NCI-H1105 (cell line): ENCODE measurements at regions not wholly inside any gene's neighbourhood (a gene's known extent, or its start where the extent isn't known, plus 50 kb on each side); places are given as distances from the start of the nearest gene placed in this dataset.

Experiments
- DNase-seq: peaks from one replicate; lab custom pipeline; 2025; lab: John Stamatoyannopoulos, UW

DNA sequence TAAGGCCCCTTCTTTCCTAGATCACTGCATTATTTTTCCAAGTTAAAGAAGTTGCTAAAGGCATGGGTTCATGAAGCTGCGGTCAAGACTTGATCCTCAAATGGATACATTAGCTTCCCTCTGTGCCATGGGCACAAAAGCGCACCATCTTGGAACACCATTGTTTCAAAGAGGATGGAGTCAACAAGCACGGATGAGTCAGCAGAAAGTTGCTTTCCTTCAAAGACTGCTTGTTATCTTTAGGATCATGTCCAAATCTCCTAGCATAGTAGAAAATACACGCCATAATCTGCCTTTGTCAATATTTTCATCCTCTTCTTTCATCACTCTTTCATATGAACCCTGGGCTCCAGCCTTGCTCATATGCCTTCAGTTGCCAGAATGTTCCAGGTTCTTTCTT is 226.8 kb upstream of the GATB start:
- DNase-seq, result no peak

DNA sequence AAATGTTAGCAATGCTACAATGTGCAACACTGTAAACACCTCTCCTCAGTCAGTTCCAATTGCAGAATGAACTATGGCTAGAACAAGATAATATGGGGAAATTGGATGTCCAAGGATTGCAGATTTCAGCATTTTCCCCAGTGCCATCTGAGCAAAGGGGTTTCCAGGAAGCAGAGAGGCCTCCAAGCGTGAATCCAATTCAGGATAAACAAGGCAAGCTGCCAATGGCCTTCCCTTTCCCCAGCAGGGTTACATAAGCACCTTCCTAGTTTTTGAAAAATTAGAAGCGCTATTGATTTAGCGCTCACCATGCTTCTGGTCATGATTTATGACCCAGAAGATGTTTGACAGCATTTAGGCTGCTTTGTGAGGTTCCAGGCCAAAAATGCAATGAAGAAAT is 223.0 kb upstream of the GATB start:
- DNase-seq, result no peak

DNA sequence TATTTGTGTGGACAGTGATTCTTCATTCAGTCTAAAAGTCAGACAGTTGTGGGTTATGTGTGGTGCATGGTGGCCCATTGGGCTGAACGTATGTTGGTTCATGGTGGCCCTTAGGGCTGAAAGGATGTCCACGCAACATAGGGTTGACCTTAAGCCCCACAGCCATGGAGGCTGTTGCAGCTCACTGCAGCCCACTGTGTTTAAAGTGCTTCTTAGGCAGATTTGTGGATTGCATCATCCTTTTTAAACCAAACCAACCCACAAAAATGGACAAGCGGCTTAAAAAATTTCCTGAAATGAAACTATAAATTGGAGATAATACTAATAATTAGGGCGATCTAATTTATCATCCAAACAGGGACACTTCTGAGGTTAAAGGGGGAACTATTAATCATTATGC is 219.0 kb upstream of the GATB start:
- DNase-seq, result no peak

DNA sequence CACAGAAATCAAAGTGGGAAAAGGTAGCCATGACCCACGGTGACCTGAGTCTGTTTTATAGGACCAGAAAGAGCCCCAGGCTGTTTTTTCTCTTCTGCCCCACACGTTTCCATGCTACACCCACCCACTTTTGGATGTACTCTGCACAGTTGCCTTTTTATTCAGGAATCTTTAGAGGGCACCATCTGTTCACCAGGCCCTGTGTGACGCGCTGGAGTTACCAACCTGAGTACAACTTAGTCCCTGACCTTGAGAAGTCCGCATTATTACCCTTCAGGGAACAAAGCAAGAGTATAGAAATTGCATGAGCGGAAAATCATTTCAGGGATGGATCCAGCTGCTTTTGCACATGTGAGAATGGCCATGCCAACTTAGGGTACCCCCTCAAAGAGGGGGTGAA is 207.8 kb upstream of the GATB start:
- DNase-seq, result no peak

DNA sequence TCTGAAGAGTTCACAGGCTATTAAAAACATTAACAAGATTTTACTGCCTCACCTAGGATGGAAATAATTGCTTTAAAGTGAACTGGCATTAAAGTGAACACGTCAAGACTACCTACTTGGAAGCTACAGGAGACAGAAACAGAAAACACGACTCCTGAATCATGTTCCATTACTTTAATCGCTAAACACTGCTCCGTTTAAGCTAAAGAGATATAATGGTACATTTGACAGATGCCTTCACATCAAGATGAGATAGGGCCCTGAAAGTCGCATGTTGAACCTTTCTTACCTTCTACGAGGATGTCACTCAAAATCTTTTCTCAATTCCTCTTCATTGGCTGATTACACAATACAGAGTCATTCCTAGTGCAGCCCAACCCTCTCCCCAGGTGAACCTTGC is 206.3 kb upstream of the GATB start:
- no peak for DNase-seq

DNA sequence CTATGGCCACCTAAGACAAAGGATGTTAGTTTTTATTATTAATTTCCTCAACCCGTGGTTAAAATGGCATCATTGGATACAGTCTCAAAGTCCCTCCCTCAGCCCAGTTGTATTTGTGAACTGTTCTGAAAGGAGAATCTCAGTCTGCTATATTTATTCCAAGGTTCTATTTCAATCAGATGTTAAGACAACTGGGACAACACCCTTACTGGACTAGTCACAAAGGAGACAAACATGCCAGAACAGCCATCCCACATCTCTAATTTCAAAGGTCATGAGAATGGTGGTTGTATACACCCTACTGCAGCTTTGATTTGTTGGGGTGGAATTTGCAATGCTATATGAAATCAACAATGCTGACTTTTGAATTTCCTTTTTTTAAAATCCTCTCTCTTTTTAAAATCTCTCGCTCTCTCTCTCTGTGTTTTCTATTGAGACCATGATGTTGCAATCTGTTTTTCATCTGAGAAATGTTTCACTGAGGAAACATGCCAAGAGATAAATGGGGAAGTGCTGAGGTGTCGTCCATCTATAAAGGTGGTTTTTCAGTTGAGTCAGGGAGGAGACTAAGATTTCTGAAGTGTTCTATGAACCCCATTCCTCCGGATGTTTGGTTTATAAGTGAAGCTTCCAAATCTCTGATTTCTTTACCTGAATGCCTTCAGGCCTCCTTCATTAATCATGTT is 201.5 kb upstream of the GATB start:
- DNase-seq, result no peak

DNA sequence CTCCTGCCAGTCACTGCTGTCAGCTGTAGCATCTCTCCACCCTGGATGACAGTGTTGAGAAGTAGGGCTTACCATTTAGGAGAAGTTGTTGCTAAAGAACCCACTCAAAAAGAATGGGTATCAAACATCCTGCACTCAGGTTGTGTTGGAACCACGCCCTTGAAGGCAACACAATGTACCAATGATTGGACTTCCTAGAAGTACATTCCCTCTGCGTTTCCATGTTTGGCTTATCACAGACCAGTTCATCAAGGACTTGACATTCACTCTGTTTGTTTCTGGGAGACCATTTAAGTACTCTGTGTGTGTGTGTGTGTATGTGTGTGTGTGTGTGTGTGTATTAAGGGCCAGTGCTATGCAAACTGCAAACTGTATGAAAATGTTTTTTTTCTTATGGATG is 200.6 kb upstream of the GATB start:
- DNase-seq, result no peak

DNA sequence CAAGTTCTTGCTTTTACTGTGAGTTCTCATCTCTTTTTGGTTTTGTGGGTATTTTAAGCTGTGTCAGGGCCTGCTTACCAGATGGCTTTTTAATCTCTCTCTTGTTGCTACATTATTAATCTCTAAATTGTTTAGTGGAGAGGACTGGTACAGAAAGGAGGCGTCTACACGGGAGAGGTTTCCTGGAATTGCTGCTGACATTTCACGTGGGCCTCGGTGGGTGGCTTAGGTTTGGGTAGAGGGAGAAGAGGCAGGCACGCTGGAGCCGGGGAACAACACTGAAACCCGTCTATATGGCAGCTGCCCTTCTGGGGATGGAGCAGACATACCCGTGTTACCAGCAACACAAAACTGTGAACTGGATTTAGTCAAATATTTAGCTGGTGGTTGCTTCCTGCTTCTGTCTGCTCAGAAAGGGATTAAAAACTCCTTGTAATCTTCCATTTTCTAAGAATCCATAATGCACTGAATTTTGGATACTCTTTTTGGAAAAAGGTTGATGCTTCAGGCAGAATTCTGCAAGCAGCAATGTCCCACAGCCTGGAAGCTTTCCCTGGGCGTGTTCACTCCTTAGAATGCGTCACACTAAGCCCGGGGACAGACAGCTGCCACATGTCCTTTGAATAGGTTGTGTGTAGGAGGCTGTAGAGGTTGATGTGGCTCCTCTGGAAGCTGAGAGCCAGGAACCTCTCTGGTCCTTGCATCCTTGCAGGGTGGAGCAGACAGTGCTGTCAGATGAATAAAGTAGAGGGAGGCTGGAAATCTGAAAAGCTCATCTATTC is 199.8 kb upstream of the GATB start:
- no peak for DNase-seq

DNA sequence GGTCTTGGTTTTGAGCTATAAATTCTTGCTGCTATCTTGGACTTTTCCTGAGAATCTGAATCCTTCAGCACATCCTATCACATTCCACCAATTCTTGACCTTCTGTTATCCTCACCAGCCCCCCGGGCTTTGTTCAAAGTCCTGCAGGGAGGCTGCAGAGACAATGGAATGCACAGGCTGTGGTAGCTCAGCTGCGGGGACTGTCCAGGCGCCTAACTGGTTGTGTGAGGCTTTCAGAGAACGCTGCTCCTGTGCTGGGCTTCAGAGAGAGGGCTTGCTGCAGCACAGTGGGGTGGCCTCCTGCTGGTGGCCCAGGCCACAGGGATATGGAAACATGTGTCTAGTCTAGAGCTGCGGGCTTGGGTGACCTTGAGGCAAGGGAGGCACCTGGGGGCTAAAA is 196.3 kb upstream of the GATB start:
- no peak for DNase-seq

DNA sequence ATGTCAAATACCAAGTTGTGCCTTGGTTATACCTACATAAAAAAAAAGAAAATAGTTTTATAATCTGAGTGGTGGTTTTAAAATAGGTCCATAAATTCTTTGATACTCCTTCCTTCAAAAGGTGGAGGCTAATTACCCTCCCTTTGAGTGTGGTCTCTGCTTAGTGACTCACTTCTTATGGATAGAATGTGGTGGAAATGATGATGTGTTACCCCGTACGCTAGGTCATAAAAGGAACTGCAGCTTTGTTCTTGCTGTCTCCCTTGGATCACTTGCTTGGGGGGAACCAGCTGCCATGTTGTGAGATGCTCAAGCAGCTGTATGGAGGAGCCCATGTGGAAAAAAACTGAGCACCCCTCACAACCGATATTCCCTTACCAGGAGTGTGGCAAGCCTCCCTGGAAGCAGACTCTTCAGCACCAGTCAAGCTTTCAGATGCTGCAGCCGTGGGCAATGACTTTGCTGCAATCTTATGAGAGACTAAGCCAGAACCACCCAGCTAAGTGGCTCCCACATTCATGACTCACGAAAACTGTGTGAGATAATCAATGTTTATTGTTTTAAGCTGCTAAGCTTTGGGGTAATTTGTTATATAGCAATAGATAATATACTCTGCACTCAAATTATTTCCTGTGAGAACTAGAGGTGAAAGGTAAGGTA is 195.0 kb upstream of the GATB start:
- no peak for DNase-seq

DNA sequence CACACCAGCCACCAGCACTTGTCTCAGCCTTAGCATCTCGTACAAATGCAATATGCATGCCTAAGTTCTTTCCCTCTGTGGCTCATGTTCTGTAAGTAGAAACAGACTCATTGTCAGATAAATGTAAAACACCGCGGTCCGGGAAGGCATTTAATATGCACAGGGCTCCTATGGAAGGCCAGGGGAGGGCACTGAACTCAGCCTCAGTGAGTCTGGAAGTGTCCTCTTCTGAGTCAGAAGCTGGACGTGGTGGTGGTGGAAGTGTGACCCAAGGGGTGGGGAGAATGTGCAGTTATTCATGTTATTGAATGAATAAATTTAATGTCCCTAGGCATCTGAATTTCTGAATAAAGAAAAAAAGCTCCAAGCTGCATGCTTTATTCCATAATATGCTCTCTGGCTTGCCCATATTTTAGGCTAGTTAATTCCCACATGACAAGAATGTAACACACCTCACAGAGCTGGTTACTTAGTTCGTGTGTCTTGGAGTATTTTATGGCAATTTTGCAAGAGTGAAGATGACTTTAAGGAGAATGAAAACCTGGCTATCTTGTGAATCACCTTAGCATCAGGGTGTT is 193.1 kb upstream of the GATB start:
- DNase-seq, result no peak

DNA sequence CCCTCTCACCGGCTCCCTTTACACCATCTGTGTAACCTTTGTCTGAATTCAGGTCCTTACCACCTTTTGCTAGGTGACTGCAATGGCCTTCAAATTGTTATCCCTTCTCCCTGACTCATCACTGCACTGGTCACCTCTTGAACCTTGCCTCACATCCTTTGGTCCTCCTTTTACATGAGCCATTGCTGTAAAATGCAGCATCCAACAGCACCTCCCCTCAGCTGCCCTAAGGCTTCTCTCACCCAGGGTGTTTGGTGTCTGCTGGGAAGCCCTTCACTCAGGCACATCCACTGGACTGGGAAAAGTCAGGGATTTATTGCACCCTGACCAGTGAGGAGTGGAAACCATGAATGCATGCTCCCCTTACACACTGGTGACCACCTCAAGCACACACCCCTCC is 192.5 kb upstream of the GATB start:
- no peak for DNase-seq

DNA sequence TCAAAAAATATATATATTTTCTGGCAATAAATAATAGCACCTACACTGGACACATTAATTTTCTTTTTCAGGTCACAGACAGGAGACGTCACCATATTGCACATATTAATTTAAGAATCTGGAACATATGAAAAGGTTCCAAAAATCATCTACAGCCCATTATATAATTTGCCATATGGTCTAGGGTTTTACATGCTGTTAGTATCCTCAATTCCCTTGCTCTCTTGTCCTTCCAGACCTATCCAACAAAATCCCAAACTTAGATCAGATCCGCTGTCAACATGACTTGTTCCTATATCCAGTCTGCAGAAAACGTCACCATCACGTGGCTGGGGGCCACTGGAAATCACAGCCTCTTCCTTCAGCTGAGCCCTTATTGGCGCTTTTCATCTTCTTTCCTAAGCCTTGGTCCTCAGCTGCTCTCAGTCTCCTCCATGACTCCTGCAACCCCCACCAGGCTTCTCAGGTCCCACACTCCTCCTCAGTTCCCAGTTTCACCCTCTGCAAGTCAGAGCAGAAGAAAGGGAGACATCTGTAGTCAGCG is 192.0 kb upstream of the GATB start:
- no peak for DNase-seq

DNA sequence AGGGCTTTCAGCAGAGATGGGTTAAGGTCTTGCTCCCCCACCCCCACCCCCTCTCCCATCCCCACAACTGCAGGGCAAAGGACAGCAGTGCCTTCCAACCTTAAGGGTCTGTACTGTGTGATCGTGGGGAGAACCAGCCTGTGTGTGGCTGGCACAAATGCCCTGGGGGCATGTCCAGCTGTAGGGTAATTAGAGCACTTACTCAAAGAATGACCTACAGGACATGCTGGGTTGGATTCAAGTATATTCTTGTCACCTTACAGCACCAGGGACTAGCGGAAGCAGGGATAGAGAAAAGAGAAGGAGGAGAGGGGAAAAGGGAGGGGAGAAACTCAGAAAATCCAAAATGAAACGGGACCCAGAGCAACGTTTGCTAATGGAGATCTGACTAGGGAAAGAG is 191.3 kb upstream of the GATB start:
- DNase-seq, result no peak

DNA sequence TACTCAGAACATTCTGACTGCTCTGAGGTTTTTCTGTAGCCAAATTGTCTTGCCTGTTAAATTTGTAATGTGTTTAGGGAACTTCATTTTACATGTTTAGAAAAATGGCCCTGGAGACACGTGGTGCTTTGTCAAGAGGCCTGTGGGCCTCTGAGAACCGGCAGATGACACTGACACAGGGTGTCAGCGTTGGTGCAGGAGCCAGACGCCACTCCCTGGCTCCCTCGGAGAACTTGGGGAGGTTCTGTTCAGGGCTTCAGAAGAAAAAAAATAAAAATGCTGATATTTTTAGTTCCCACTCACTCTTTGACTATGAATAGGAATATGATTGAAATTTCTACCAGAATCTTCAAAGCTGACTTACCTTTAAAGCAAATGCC is 190.9 kb upstream of the GATB start:
- DNase-seq, result no peak

DNA sequence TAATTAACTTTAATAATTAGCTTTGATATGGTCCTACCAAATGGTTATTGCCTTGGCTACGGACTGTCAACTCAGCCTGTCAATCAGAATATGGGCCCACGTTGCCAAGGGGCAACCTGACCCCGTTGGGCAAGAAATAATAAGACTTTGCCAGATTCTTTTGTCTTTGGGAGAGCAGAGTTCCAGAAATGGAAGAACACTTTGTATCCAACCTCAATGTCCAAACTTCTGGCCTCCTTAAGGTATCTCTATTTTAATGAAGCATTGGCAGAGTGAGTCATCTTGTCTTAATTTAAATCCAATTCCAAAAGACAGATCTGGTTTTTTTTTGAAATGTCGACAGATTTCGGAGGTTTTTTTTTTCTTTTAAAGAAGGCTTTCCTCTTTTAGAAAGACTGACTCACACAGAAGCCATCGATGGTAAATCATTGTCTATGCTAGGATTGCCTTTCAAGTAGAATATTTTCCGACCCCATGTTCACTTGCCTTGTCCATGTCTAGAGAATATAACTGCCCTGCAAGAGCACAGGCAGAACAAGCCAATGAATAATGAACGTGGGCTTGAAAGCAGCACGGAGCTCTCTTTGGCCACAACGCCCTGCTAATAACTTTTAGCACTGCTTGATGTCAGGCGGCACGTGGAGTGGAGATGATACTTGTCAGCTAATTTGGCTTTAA is 190.3 kb upstream of the GATB start:
- no peak for DNase-seq

DNA sequence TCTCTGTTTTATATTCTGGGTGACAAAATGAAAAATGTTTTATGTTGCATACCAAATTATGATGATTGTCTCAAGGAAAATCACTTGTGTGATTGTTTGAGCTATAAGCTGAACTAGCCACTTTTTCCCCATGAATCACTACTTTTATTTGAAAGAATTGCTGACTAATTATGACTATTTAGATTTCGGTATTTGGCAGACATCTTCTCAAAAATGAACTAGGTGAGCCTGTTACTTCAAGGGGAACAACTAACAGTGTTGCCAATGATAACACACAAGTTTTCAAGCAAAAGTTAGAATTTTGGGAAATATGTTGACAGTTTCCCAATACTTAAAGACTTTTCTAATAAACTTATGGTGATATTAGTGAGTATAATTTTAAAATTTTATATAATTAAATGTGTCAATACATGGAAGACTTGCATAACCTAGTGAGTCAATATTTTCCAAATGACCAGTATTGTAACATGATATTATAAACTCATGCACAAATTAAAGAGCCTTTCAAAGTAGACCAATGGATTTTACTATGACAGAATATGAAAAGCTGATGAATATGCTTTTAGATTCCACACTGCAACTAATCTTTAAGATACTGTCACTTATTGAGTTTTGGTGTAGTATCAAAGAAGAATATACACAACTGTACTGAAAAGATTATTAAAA is 187.7 kb upstream of the GATB start:
- no peak for DNase-seq

DNA sequence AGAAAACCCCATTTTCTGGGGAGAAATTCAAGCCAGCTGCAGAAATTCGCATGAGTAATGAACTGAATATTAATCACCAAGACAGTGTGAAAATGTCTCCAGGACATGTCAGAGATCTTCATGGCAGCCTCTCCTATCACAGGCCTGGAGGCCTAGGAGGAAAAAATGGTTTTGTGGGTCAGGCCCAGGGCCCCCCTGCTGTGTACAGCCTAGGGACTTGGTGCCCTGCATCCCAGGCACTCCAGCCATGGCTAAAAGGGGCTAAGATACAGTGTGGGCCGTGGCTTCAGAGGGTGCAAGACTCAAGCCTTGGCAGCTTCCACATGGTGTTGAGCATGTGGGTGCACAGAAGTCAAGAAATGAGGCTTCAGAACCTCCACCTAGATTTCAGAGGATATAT is 185.9 kb upstream of the GATB start:
- DNase-seq, result no peak

DNA sequence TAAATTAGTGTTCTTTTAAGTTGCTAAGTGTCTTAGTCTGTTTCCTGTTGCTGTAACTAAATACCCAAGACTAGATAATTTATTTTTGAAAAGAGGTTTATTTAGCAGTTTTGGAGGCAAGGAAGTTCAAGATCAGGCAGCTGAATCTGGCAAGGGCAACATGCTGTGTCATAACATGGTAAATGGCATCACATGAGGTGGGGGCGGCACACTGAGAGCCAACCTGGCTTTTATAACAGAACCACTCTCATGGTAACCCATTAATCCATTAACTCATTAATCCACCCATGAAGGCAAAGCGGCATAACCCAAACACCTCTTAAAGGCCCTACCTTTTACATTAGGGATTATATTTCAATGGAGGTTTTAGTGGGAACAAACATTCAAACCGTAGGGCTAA is 182.2 kb upstream of the GATB start:
- no peak for DNase-seq

DNA sequence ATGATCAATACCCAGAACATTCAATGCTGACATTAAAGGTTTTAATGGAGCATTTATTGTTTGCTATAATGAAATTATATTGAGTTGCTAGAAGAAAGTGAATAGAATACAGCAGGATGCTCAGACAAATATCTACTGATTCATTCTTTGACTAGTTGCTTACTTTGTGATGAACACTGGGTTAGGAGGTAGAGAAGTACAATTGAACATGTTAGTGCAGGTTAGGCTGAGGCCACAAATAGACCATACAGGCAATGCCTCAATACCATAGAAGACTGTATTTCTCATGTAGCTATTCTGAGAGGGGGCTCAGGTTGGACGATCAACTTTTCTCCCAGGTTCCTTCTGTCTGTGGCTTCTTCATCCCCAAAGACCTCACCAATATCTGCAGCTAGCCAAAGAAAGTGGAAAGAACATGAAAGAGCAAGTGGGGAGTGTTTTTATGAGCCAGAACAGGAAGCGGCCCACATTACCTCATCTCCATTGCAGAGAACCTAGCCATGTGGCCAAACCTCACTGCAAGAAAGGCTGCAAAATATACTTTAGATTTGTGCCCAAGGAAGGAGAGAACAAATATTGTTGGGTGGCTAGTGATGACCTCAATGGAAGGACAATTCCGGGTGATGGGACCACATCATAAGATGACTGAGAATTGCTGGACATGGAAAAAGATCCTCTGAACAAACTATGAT is 180.3 kb upstream of the GATB start:
- no peak for DNase-seq

DNA sequence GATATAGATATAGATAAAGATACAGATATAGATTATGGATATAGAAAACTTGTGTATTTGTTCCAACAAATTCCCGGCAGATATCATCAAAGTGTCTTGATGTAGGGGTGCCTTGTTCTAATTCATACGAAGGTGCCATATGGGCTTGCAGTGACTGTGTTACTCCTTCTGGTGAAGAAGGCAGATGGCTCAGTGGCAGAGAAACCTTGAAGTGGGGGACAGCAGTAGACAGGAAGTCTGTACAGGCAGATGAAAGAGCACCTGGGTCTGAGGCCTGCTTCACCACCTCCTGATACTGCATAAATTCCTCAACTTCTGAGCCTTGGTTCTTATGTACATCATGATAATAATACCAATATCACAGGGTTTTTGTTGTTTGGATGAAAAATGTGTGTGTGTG is 179.5 kb upstream of the GATB start:
- DNase-seq, result no peak
